ENCODE measurements at regions not wholly inside any gene's neighbourhood (a gene's known extent, or its start where the extent isn't known, plus 50 kb on each side); places are given as distances from the start of the nearest gene placed in this dataset.
A peak's percentile ranks its signal among the peaks of the same experiment; 100 is the strongest.

DNA sequence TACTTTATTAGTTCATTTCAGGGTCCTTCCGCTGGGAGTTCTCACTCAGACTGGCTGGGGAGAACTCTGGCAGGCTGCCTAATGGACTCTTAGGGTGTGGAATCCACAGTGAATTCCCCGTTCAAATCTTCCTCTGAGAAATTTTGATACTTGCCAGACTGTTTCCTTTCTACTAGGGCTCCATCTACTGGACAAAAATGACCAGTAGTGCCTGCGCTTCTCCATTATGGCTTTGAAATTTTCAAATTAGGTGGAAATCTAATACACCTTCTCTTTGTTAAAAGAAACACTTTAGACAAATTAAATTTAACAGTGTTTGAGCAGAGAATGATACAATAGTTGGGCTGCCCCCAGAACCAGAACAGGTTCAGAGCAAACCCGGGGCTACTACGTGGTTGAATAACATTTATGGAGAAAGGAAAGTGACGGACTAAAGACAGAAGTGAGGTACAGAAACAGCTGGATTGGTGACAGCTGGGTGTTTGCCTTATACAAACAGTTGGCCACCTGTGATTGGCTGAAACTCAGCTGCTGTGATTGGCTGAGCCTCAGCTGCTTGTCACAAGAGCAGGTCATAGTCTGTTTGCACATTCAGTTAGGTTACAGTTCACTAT is 52.9 kb upstream of the FDX1 start:
- Histone ChIP-seq H2BK15ac (ENCODE audit: low read depth, low read length) (no peak overlapping the region), H2AFZ (ENCODE audit: low read length) (no peak overlapping the region), H2BK20ac (ENCODE audit: low read depth, low read length, poor library complexity, severe bottlenecking) (no peak overlapping the region), H3K9ac (ENCODE audit: extremely low read depth, insufficient read length, low read length) (no peak overlapping the region), H2AK5ac (ENCODE audit: insufficient read length, low read length) (no peak overlapping the region), H3K79me1 (ENCODE audit: insufficient read depth, low read depth, low read length, poor library complexity, severe bottlenecking) (no peaks in the 10 kb centered on the region), H4K5ac (ENCODE audit: insufficient read length, low read depth, low read length) (no peak overlapping the region), H3K27me3 (ENCODE audit: insufficient read depth, low read length) (no peaks in the 10 kb centered on the region), H3T11ph (ENCODE audit: low read length) (no peak overlapping the region), H3K56ac (ENCODE audit: insufficient read length, low read depth, low read length) (no peak overlapping the region), H4K20me1 (ENCODE audit: control insufficient read depth, insufficient read depth, insufficient read length) (no peaks in the 10 kb centered on the region), H4K8ac (replicated peaks; ENCODE audit: insufficient read length, low read depth, low read length) (no peak overlapping the region), H2BK12ac (ENCODE audit: insufficient read length, low read depth, low read length) (no peak overlapping the region), H3K4ac (ENCODE audit: low read depth, low read length) (no peak overlapping the region), H3K27ac (ENCODE audit: insufficient read length, low read depth, low read length) (no peak overlapping the region), H2BK120ac (ENCODE audit: low read depth, low read length, poor library complexity, severe bottlenecking) (no peak overlapping the region), H3K18ac (ENCODE audit: insufficient read length, low read depth, low read length) (no peak overlapping the region), H3K4me2 (ENCODE audit: insufficient read depth, insufficient read length, low read length) (no peak overlapping the region), H4K91ac (ENCODE audit: insufficient read length, low read depth, low read length) (no peak overlapping the region), H3K23me2 (ENCODE audit: insufficient read length, low read depth, low read length, poor library complexity, severe bottlenecking) (no peaks in the 10 kb centered on the region), H2BK5ac (ENCODE audit: insufficient read length, low read length) (no peak overlapping the region), H3K14ac (ENCODE audit: insufficient read depth, low read length) (no peak overlapping the region), H3K23ac (ENCODE audit: insufficient read length, low read depth, low read length) (no peak overlapping the region), H3K79me2 (ENCODE audit: insufficient read depth, low read length) (no peaks in the 10 kb centered on the region), H3K4me1 (ENCODE audit: insufficient read depth, low read length) (no peaks in the 10 kb centered on the region), H3K9me3 (ENCODE audit: control insufficient read depth, low read depth, low read length) (no peaks in the 10 kb centered on the region)
- no peaks in the 10 kb centered on the region for H3K36me3 Mint-ChIP-seq (ENCODE audit: insufficient read depth in 1 of 3, low read depth in 3 of 3)
- H3K4me3 Mint-ChIP-seq: no peak overlapping the region
- H3K27ac Mint-ChIP-seq: no peak overlapping the region
- peak; percentile 44 for DNase-seq
- H3K4me1 Mint-ChIP-seq: peaks cover 6 to 7% of the 10 kb centered on the region in 2 experiments
- TF ChIP-seq CTCF (conservative IDR thresholded peaks at IDR 0.05): peak; percentile 79
- H3K9me3 Mint-ChIP-seq: no peaks in the 10 kb centered on the region; a peak in 2 of 5 replicates
- no CpG with 5 or more reads among the region's 6 CpGs for WGBS (ENCODE audit: extremely low coverage, insufficient read length, low lambda C conversion rate)
- H3K27me3 Mint-ChIP-seq (ENCODE audit: low read depth): no peaks in the 10 kb centered on the region
